GM12864 (cell line): ENCODE measurements at regions not wholly inside any gene's neighbourhood (a gene's known extent, or its start where the extent isn't known, plus 50 kb on each side); places are given as distances from the start of the nearest gene placed in this dataset.

Experiments used
- DNase-seq: peaks from one replicate; pipeline ENCODE4 v3.0.0-alpha.2; 2011; ENCODE audit warnings: low read depth
- H3K4me3 ChIP-seq: 2 replicates; pipeline ENCODE4 v1.5.1; 2011; ENCODE audit warnings: mild to moderate bottlenecking, low read depth, low read length, control low read depth
- TF ChIP-seq, protein P1 (sequence below): IDR thresholded peaks from 2 replicates; pipeline ENCODE4 v1.5.1; 2011; ENCODE audit warnings: low read depth, mild to moderate bottlenecking, moderate library complexity, low read length, control low read depth, inconsistent platforms; ENCODE audit errors: missing control alignments

DNA sequence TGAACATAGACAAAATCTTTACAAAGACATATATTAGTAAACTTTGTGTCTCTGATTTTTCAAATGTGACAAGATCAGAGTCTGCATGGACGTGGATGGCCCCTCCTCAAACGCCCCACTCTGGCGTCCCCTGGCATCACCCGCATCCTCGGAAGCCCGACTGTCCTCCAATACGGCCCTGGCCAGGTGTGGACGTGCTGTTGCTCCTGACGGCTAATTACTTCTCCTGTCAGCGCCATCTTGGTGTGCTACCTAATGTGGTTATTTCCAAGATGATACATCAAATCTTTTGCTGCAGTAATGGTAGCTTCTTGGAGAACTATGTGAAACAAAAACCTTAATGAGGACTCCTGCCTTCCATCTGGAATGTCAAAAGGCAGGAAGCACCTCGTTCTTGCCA is 747.4 kb upstream of the SALL3 start:
- TF ChIP-seq, protein P1, sequence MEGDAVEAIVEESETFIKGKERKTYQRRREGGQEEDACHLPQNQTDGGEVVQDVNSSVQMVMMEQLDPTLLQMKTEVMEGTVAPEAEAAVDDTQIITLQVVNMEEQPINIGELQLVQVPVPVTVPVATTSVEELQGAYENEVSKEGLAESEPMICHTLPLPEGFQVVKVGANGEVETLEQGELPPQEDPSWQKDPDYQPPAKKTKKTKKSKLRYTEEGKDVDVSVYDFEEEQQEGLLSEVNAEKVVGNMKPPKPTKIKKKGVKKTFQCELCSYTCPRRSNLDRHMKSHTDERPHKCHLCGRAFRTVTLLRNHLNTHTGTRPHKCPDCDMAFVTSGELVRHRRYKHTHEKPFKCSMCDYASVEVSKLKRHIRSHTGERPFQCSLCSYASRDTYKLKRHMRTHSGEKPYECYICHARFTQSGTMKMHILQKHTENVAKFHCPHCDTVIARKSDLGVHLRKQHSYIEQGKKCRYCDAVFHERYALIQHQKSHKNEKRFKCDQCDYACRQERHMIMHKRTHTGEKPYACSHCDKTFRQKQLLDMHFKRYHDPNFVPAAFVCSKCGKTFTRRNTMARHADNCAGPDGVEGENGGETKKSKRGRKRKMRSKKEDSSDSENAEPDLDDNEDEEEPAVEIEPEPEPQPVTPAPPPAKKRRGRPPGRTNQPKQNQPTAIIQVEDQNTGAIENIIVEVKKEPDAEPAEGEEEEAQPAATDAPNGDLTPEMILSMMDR = no peak
- H3K4me3 ChIP-seq = no peak overlapping the region
- no peak for DNase-seq

DNA sequence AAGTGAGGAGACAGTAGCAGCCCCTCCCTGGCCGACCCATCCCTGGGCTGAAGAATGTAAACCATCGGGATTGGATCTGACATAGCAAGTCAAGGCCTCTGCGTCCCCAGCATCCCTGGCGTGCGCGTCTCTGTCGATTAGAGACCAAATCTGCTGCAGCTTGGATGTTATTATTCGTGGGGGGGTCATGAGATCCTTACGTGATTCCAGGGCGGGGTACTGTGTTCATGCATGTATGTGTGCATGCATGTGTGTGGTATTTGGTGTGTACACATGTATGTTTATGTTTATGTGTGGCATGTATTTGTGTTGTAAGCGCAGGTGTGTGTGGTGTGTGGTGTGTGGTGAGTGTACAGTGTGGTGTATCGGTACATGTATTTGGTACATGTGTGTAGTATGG is 741.8 kb upstream of the SALL3 start:
- no peak overlapping the region for H3K4me3 ChIP-seq
- TF ChIP-seq, protein P1 = no peak
- DNase-seq = no peak

DNA sequence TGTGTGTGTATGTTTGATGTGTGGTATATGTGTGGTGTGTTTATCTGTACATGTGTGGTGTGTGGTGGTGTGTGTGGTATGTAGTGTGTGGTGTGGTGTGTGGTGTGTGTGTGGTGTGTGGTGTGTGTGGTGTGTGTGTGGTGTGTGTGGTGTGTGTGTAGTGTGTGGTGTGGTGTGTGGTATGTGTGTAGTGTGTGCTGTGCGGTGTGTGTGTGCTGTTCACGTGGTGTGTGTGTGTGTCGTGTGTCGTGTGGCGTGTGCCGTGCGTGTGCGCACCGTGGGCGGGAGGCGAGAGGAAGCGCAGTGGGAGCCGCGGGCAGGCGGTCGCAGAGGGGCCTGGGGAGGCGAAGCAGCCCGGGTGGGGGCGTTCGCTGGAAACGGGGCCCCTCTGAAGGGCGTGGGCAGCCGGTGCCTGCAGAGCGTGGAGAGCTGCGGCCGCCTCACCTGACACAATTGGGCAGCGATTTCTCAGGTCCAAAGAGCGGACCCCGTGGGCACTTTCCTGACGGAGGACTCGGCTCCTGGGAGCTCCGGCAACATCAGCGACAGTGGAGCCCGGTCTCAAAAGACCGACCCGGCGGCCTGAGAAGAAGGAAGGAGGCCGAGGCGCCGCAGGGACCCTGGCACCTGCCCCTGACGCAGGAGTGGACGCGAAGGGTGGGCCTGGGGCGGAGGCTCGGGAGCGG is 741.1 kb upstream of the SALL3 start:
- DNase-seq = no peak
- TF ChIP-seq, protein P1 = no peak
- H3K4me3 ChIP-seq = no peak overlapping the region

DNA sequence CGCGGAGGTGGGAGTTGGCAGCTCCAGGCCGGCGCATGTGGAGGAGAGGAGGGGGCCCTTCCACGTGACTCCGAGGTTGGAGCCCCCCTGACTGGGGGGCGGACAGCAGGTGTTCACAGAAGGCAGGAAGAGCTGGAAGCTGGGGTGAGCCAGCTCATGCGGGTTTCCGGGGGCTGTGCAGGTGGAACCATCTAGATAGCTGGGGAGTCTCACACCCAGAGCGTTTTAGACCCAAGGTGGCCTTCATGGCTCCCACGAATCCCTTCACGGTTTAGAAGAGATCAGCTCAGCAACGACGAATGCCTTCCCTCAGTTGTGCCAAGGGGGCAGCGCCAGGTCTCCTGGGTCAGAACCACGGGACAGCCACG is 740.5 kb upstream of the SALL3 start:
- DNase-seq = no peak
- H3K4me3 ChIP-seq = no peak overlapping the region
- TF ChIP-seq, protein P1 = no peak

DNA sequence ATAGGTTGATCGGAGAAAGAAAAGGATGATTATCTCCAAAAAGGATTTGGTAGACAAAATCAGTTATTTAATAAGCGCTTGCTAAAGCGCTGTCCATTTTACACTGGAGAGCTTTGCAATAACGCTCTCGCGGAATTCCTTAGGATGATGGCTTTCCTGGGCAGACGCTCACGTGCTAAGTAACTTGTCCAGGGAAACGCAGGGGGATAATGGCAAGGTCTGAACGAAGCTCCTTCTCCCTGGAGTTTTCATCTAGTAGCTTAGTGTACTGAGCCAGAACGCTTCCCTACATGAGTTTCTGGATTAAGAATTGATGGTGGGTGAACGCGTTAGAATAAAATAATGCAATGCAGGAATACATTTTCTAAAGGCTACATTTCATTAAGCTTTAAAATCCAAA is 739.5 kb upstream of the SALL3 start:
- TF ChIP-seq, protein P1 = no peak
- no peak overlapping the region for H3K4me3 ChIP-seq
- no peak for DNase-seq

DNA sequence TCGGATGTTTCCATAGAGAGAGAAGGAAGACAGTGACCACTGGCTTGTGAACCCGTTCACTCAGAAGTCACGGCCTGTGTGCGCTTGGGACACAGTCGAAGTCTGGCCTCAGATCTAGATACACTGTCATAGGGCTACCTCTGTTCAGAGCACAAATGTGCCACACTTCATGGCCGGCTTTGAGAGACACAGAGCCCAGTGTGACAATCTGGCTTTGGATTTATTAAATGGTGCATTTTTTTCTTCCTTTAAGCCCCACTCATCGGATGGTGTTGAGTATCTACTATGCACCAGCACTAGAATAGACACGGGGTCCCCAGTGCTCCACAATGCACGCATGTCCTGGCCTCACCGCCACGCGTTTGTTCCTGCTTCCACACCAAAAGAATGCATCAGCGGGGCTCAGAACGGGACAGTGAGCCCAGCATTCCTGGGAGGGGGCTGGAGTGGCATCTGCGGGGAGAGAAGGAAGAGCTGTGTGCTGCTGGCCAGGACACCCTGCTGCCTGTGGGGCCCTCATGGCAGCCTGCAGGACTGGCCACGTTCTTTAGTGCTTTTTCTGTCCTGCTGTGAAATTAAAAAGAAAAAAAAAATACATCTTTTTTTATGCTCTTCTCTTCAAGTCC is 738.9 kb upstream of the SALL3 start:
- TF ChIP-seq, protein P1 = no peak
- H3K4me3 ChIP-seq = no peak overlapping the region
- no peak for DNase-seq
